Ishikawa (cell line): ENCODE measurements at regions not wholly inside any gene's neighbourhood (a gene's known extent, or its start where the extent isn't known, plus 50 kb on each side); places are given as distances from the start of the nearest gene placed in this dataset.

Source experiments
- CEBPB ChIP-seq: IDR thresholded peaks from 2 replicates; pipeline ENCODE4 v1.6.1; 2012
- CREB1 ChIP-seq: IDR thresholded peaks from 2 replicates; pipeline ENCODE4 v1.6.1; 2012; ENCODE audit warnings: low read depth
- EGR1 ChIP-seq: IDR thresholded peaks from 2 replicates; pipeline ENCODE4 v1.6.1; 2012
- EP300 ChIP-seq: IDR thresholded peaks from 2 replicates; pipeline ENCODE4 v1.6.1; 2012; ENCODE audit warnings: borderline replicate concordance
- FOXM1 ChIP-seq: IDR thresholded peaks from 2 replicates; pipeline ENCODE4 v1.6.1; 2012; ENCODE audit warnings: low read depth, borderline replicate concordance
- NFIC ChIP-seq: IDR thresholded peaks from 2 replicates; pipeline ENCODE4 v1.6.1; 2012
- RAD21 ChIP-seq: IDR thresholded peaks from 2 replicates; pipeline ENCODE4 v1.6.1; 2012; ENCODE audit warnings: low read depth
- REST ChIP-seq: IDR thresholded peaks from 2 replicates; pipeline ENCODE4 v1.6.1; 2012; ENCODE audit warnings: low read depth, mild to moderate bottlenecking
- TAF1 ChIP-seq: IDR thresholded peaks from 2 replicates; pipeline ENCODE4 v1.6.1; 2012; ENCODE audit warnings: low read depth, mild to moderate bottlenecking
- TCF12 ChIP-seq: IDR thresholded peaks from 2 replicates; pipeline ENCODE4 v1.6.1; 2012; ENCODE audit warnings: low read depth
- TEAD4 ChIP-seq: IDR thresholded peaks from 2 replicates; pipeline ENCODE4 v1.6.1; 2012
- USF1 ChIP-seq: IDR thresholded peaks from 2 replicates; pipeline ENCODE4 v1.6.1; 2012
- YY1 ChIP-seq: IDR thresholded peaks from 2 replicates; pipeline ENCODE4 v1.6.1; 2012; ENCODE audit warnings: low read depth
- ZBTB7A ChIP-seq: IDR thresholded peaks from 2 replicates; pipeline ENCODE4 v1.6.1; 2012; ENCODE audit warnings: low read depth
- TF ChIP-seq, protein P1 (sequence below): IDR thresholded peaks from 2 replicates; pipeline ENCODE4 v1.6.1; 2012

DNA sequence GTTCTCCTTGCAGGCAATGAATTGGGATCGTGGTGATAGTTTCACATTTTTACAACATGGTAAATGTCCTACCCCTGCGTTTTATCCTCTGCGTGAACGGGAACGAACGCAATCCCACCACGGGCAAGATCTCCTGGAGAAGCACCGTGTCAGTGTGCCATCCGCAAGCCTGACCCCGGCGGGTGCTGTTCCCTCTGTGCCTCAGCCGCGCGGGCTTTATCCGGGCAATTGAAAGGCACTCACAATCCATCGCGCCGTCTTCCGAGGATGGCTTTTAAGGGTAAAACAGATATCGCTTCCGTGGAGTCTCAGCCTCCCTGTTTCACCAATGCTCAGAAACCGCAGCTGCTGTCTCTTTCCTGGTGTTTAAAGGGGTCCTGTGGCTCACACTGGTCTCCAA, 1387.5 kb downstream of the BRD1 start:
- TF ChIP-seq YY1 (no peak), FOXM1 (no peak), TAF1 (no peak), EGR1 (no peak), NFIC (no peak), EP300 (no peak), CEBPB (no peak), ZBTB7A (no peak), REST (no peak), CREB1 (no peak), TCF12 (no peak), TEAD4 (no peak), USF1 (no peak)
- TF ChIP-seq, protein P1, sequence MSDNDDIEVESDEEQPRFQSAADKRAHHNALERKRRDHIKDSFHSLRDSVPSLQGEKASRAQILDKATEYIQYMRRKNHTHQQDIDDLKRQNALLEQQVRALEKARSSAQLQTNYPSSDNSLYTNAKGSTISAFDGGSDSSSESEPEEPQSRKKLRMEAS, result no peak

DNA sequence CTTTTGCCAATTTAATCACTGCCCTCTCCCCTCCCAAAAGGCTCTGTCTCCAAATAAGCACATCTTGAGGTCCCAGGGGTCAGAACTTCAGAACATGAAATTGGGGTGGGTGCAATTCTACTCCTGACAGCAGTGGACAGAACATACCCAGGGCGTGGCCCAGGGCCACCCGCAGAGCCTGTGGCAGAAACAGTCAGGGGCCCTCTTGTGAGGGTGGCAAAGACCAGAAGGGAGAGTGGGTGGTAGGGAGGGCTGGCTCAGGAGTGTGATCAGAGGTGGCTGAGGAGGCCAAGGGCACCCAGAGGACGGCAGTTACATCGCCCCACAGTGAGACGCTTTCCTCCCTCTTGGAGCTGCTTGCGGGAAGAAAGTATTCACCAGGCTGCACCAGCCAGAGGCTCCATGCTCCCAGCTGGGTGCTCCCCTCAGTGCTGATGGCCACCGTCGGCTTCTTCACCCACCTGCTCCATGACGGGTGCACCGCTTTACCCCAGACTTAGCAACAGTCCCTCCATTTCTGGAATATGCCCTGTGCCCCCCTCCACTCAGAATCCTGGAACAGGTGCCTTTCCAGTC, 1388.0 kb downstream of the BRD1 start:
- TF ChIP-seq TEAD4, result no peak
- no peak for TF ChIP-seq CREB1
- no peak for TF ChIP-seq TCF12
- no peak for TF ChIP-seq TAF1
- no peak for TF ChIP-seq USF1
- no peak for TF ChIP-seq CEBPB

DNA sequence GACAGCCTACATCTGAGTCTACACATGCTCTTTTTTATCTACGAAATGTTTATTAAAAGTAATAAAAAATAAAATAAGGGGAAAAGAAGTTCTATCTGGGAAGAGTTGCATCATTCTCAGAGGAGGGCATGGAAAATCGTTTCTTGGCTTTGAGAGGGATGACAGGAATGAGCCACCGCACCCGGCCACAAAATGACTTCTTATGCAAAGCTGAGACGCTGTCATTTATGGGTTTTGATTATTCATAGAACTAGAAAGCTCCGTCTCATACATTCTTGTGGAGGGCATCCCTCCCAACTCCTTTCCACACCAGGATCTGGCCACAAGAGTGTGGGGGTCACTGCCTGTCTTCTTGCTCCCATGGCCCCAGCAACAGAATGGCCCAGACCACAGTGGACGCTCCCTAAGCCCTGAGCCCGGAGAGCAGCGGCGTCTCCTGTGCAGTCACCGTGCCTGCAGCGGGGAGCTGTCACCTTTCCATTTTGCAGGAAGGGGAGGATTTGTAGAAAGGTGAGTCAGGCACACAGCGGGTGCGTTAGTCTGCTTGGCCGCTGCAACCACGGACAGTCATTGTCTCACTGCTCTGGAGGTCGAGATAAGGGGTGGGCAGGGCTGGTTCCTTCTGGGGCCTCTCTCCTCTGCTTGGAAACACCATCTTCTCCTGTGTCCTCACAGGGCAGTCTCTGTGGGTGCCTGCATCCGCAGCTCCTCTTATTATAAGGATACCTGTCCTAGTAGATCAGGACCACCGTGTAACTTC, 1388.7 kb downstream of the BRD1 start:
- TF ChIP-seq CREB1 (no peak), FOXM1 (no peak), REST (no peak), CEBPB (no peak)

GRCh38 chr22:48438096-48438495, 1389.6 kb downstream of the BRD1 start:
- TF ChIP-seq YY1 (no peak), CEBPB (no peak), FOXM1 (no peak), EGR1 (no peak), REST (no peak), RAD21 (no peak), NFIC (no peak), CREB1 (no peak), TAF1 (no peak), TCF12 (no peak), USF1 (no peak), EP300 (no peak)
- TF ChIP-seq, protein P1, result no peak
